HEK293 (cell line): ENCODE measurements at regions not wholly inside any gene's neighbourhood (a gene's known extent, or its start where the extent isn't known, plus 50 kb on each side); places are given as distances from the start of the nearest gene placed in this dataset.

Experiments used
- CTCF ChIA-PET: fragments of 350-600 bp; formaldehyde crosslinking; extraction: SDS; loops from one replicate; lab custom pipeline; 2021; ENCODE audit warnings: antibody characterized with exemption; lab: Yijun Ruan, JAX
- POLR2A ChIA-PET: fragments of 300-600 bp; formaldehyde crosslinking; extraction: SDS; loops from one replicate; lab custom pipeline; 2020; ENCODE audit warnings: antibody characterized with exemption, inconsistent platforms; lab: Yijun Ruan, JAX
- H3K27ac ChIP-seq: fragments of 200-500 bp; sonication (Bioruptor generic); 2 replicates; pipeline ENCODE4 v1.5.1; 2014; ENCODE audit warnings: low read depth, low read length, control low read depth, inconsistent platforms; ENCODE audit errors: extremely low read depth
- H3K36me3 ChIP-seq, 2 experiments: fragments of 200-500 bp in 1 of 2; sonication (Bioruptor generic) in 1 of 2; 1 replicate in 1 of 2; 2 replicates in 1 of 2; pipeline ENCODE4 v1.5.1; 2014 to 2017; ENCODE audit warnings: inconsistent platforms in 2 of 2, low read length in 2 of 2; ENCODE audit not compliant: control insufficient read depth in 2 of 2, insufficient read depth in 1 of 2
- H3K4me1 ChIP-seq: fragments of 200-500 bp; sonication (Bioruptor generic); 2 replicates; pipeline ENCODE4 v1.5.1; 2014; ENCODE audit warnings: mild to moderate bottlenecking, low read length, inconsistent platforms; ENCODE audit not compliant: control insufficient read depth, insufficient read depth
- H3K4me3 ChIP-seq: 2 replicates; pipeline ENCODE4 v1.5.1; 2011; ENCODE audit warnings: low read depth, mild to moderate bottlenecking, control low read depth, low read length, moderate library complexity
- H3K9me3 ChIP-seq: fragments of 200-500 bp; sonication (Bioruptor generic); 2 replicates; pipeline ENCODE4 v1.5.1; 2014; ENCODE audit warnings: low read depth, low read length, inconsistent platforms; ENCODE audit not compliant: control insufficient read depth, insufficient read depth
- AEBP2 ChIP-seq: fragments of 450-650 bp; formaldehyde crosslinking; IDR thresholded peaks from 2 replicates; pipeline ENCODE4 v1.5.1; 2016; ENCODE audit warnings: missing biosample characterization, missing genetic modification characterization, borderline replicate concordance
- MZF1 ChIP-seq: fragments of 450-650 bp; formaldehyde crosslinking; IDR thresholded peaks from 2 replicates; pipeline ENCODE4 v1.5.1; 2017; ENCODE audit warnings: missing biosample characterization, missing genetic modification characterization, borderline replicate concordance
- SCRT1 ChIP-seq: fragments of 450-650 bp; formaldehyde crosslinking; IDR thresholded peaks from 2 replicates; pipeline ENCODE4 v1.5.1; 2016; ENCODE audit warnings: missing biosample characterization, missing genetic modification characterization, borderline replicate concordance
- SCRT2 ChIP-seq: fragments of 450-650 bp; formaldehyde crosslinking; IDR thresholded peaks from 2 replicates; pipeline ENCODE4 v1.5.1; 2016; ENCODE audit warnings: missing biosample characterization, missing genetic modification characterization
- ZBTB26 ChIP-seq: fragments of 450-650 bp; formaldehyde crosslinking; optimal IDR thresholded peaks from 2 replicates; pipeline ENCODE3; 2016; ENCODE audit warnings: missing biosample characterization, mild to moderate bottlenecking, missing genetic modification characterization
- ZNF132 ChIP-seq: fragments of 450-650 bp; formaldehyde crosslinking; IDR thresholded peaks from 2 replicates; pipeline ENCODE4 v1.5.1; 2017; ENCODE audit warnings: missing biosample characterization, missing genetic modification characterization, borderline replicate concordance
- ZNF148 ChIP-seq: fragments of 450-650 bp; formaldehyde crosslinking; IDR thresholded peaks from 2 replicates; pipeline ENCODE4 v1.5.0; 2017; ENCODE audit warnings: missing biosample characterization, missing genetic modification characterization, borderline replicate concordance
- ZNF19 ChIP-seq: fragments of 450-650 bp; formaldehyde crosslinking; IDR thresholded peaks from 2 replicates; pipeline ENCODE4; 2016; ENCODE audit warnings: missing biosample characterization, missing genetic modification characterization, low read depth
- ZNF23 ChIP-seq: fragments of 450-650 bp; formaldehyde crosslinking; IDR thresholded peaks from 2 replicates; pipeline ENCODE4 v1.5.1; 2016; ENCODE audit warnings: missing biosample characterization, missing genetic modification characterization, borderline replicate concordance
- ZNF239 ChIP-seq: fragments of 450-650 bp; formaldehyde crosslinking; IDR thresholded peaks from 2 replicates; pipeline ENCODE4 v1.5.1; 2016; ENCODE audit warnings: missing biosample characterization, missing genetic modification characterization
- ZNF26 ChIP-seq: fragments of 450-650 bp; formaldehyde crosslinking; IDR thresholded peaks from 2 replicates; pipeline ENCODE4 v1.5.1; 2016; ENCODE audit warnings: missing biosample characterization, missing genetic modification characterization
- ZNF37A ChIP-seq: fragments of 450-650 bp; IDR thresholded peaks from 2 replicates; pipeline ENCODE4 v1.5.1; 2018; ENCODE audit warnings: missing biosample characterization, missing genetic modification characterization
- ZNF391 ChIP-seq: fragments of 450-650 bp; formaldehyde crosslinking; IDR thresholded peaks from 2 replicates; pipeline ENCODE4 v1.5.1; 2016; ENCODE audit warnings: low read depth, missing biosample characterization, missing genetic modification characterization, borderline replicate concordance
- ZNF398 ChIP-seq: fragments of 450-650 bp; formaldehyde crosslinking; IDR thresholded peaks from 2 replicates; pipeline ENCODE4 v1.5.1; 2017; ENCODE audit warnings: missing biosample characterization, missing genetic modification characterization
- ZNF404 ChIP-seq: fragments of 450-650 bp; formaldehyde crosslinking; IDR thresholded peaks from 2 replicates; pipeline ENCODE4 v1.5.1; 2017; ENCODE audit warnings: missing biosample characterization, missing genetic modification characterization
- ZNF473 ChIP-seq: fragments of 450-650 bp; formaldehyde crosslinking; IDR thresholded peaks from 2 replicates; pipeline ENCODE4 v1.5.1; 2017; ENCODE audit warnings: missing biosample characterization, missing genetic modification characterization
- ZNF624 ChIP-seq: fragments of 450-650 bp; formaldehyde crosslinking; IDR thresholded peaks from 2 replicates; pipeline ENCODE4 v1.5.1; 2017; ENCODE audit warnings: missing biosample characterization, missing genetic modification characterization
- ZNF654 ChIP-seq: fragments of 450-650 bp; formaldehyde crosslinking; IDR thresholded peaks from 2 replicates; pipeline ENCODE4 v1.5.1; 2016; ENCODE audit warnings: low read depth, missing biosample characterization, missing genetic modification characterization
- ZNF660 ChIP-seq: fragments of 450-650 bp; IDR thresholded peaks from 2 replicates; pipeline ENCODE4 v1.5.1; 2018; ENCODE audit warnings: missing biosample characterization, mild to moderate bottlenecking, missing genetic modification characterization

GRCh38 chr11:96744697-96745096 is 354.9 kb downstream of the JRKL start:
- TF ChIP-seq MZF1 (tag by site-specific recombination) (no peak), ZNF148 (tag by site-specific recombination) (no peak), ZNF23 (tag by site-specific recombination) (no peak), ZNF660 (tag by site-specific recombination) (no peak), SCRT2 (tag by site-specific recombination) (no peak), SCRT1 (tag by site-specific recombination) (no peak), ZNF19 (tag by site-specific recombination) (no peak), ZNF398 (tag by site-specific recombination) (no peak), ZNF132 (tag by site-specific recombination) (no peak), AEBP2 (tag by site-specific recombination) (no peak), ZNF654 (tag by site-specific recombination) (no peak), ZNF239 (tag by site-specific recombination) (no peak), ZNF404 (no peak), ZNF26 (tag by site-specific recombination) (no peak), ZNF473 (no peak), ZNF37A (tag by site-specific recombination) (no peak), ZNF391 (no peak), ZBTB26 (tag by site-specific recombination) (no peak), ZNF624 (tag by site-specific recombination) (no peak)
- Histone ChIP-seq H3K9me3 (no peaks in the 10 kb centered on the region), H3K4me1 (no peaks in the 10 kb centered on the region), H3K36me3 (no peaks in the 10 kb centered on the region), H3K4me3 (no peak overlapping the region), H3K27ac (no peak overlapping the region)
- ChIA-PET CTCF (no interaction called here), POLR2A (no interaction called here)
